KMS-11 (cell line): ENCODE measurements at regions not wholly inside any gene's neighbourhood (a gene's known extent, or its start where the extent isn't known, plus 50 kb on each side); places are given as distances from the start of the nearest gene placed in this dataset.

Experiments used
- H2AFZ ChIP-seq: fragments of 200-600 bp; sonication (generic); 2 replicates; pipeline ENCODE4 v1.6.1; 2016; ENCODE audit warnings: antibody characterized with exemption, mixed run types, low read depth
- H3K27ac ChIP-seq: fragments of 200-600 bp; sonication (generic); 2 replicates; pipeline ENCODE4 v1.6.1; 2016; ENCODE audit warnings: mild to moderate bottlenecking, mixed run types
- H3K27me3 ChIP-seq: fragments of 200-600 bp; sonication (generic); 2 replicates; pipeline ENCODE4 v1.6.1; 2017; ENCODE audit warnings: mild to moderate bottlenecking, low read depth, mixed run types, moderate library complexity; ENCODE audit not compliant: insufficient read depth
- H3K36me3 ChIP-seq: fragments of 200-600 bp; sonication (generic); 2 replicates; pipeline ENCODE4 v1.6.1; 2017; ENCODE audit warnings: mild to moderate bottlenecking, mixed run types; ENCODE audit not compliant: insufficient read depth
- H3K4me1 ChIP-seq: fragments of 200-600 bp; sonication (generic); 2 replicates; pipeline ENCODE4 v1.6.1; 2016; ENCODE audit warnings: mild to moderate bottlenecking, low read depth, mixed run types; ENCODE audit not compliant: poor library complexity, severe bottlenecking
- H3K4me2 ChIP-seq: fragments of 200-600 bp; sonication (generic); 2 replicates; pipeline ENCODE4 v1.7.0; 2016; ENCODE audit warnings: mild to moderate bottlenecking, mixed run types
- H3K4me3 ChIP-seq: fragments of 200-600 bp; sonication (generic); IDR thresholded peaks from 2 replicates; pipeline ENCODE4 v1.6.1; 2017; ENCODE audit warnings: low read depth, low read length, mixed read lengths; ENCODE audit not compliant: insufficient read depth
- H3K79me2 ChIP-seq: fragments of 200-600 bp; sonication (generic); 2 replicates; pipeline ENCODE4 v1.6.1; 2016; ENCODE audit warnings: low read depth, mixed run types; ENCODE audit not compliant: insufficient read depth
- H3K9ac ChIP-seq: fragments of 200-600 bp; sonication (generic); 2 replicates; pipeline ENCODE4 v1.6.1; 2016; ENCODE audit warnings: mild to moderate bottlenecking, mixed run types
- H4K20me1 ChIP-seq: fragments of 200-600 bp; sonication (generic); 2 replicates; pipeline ENCODE4 v1.6.1; 2016; ENCODE audit warnings: mild to moderate bottlenecking, mixed run types; ENCODE audit not compliant: insufficient read depth
- TF ChIP-seq, protein P1 (sequence below): fragments of 200-600 bp; sonication (generic); conservative IDR thresholded peaks from 2 replicates; pipeline ENCODE4 v1.6.1; 2017; ENCODE audit warnings: low read depth, mild to moderate bottlenecking, antibody characterized with exemption, low read length, moderate library complexity, mixed read lengths

DNA sequence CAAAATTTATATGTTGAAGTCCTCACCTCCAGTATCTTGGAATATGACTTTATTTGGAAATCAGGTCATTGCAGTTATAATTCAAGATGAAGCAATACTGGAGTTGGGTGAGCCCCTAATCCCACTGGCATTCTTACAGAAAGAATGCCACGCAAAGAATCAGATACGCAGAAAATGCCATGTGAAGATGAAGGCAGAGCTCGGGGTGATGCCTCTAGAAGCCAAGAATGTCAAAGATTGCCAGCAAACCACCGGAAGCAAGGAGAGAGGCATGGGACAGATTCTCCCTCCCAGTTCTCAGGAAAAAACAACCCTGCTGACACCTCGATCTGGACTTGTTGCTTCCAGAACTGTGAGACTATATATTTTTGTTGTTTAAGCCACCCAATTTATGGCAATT lies 273.4 kb upstream of the CITED2 start:
- Histone ChIP-seq H3K4me3 (no peak overlapping the region), H3K9ac (no peak overlapping the region), H3K27ac (no peak overlapping the region), H3K79me2 (no peaks in the 10 kb centered on the region), H3K27me3 (no peaks in the 10 kb centered on the region), H2AFZ (no peak overlapping the region), H3K36me3 (no peaks in the 10 kb centered on the region), H3K4me1 (no peaks in the 10 kb centered on the region), H4K20me1 (no peaks in the 10 kb centered on the region), H3K4me2 (no peak overlapping the region)
- TF ChIP-seq, protein P1, sequence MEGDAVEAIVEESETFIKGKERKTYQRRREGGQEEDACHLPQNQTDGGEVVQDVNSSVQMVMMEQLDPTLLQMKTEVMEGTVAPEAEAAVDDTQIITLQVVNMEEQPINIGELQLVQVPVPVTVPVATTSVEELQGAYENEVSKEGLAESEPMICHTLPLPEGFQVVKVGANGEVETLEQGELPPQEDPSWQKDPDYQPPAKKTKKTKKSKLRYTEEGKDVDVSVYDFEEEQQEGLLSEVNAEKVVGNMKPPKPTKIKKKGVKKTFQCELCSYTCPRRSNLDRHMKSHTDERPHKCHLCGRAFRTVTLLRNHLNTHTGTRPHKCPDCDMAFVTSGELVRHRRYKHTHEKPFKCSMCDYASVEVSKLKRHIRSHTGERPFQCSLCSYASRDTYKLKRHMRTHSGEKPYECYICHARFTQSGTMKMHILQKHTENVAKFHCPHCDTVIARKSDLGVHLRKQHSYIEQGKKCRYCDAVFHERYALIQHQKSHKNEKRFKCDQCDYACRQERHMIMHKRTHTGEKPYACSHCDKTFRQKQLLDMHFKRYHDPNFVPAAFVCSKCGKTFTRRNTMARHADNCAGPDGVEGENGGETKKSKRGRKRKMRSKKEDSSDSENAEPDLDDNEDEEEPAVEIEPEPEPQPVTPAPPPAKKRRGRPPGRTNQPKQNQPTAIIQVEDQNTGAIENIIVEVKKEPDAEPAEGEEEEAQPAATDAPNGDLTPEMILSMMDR = no peak

DNA sequence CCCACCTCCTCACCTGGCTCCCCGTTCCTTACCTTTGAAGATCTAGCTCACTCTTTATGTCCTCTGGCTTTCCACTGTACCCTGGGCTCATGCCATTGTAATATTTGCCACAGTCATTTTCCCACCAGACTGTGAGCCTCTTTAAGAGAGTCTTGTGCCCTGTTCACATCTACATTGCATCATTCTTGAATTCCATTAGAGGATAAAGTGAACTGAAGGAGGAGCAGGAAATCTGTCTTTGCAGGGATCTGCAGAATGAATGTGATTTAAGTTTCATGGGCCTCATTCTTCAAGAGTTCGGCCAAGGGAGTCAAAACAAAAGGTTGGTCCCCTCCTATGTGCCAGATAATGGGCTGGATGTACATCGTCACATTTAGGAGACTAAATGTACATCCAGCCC lies 272.6 kb upstream of the CITED2 start:
- Histone ChIP-seq H3K9ac (no peak overlapping the region), H3K27me3 (no peaks in the 10 kb centered on the region), H4K20me1 (no peaks in the 10 kb centered on the region), H3K36me3 (no peaks in the 10 kb centered on the region), H3K4me1 (no peaks in the 10 kb centered on the region), H3K4me3 (no peak overlapping the region), H3K27ac (no peak overlapping the region), H3K4me2 (no peak overlapping the region), H3K79me2 (no peaks in the 10 kb centered on the region), H2AFZ (no peak overlapping the region)
- TF ChIP-seq, protein P1 = no peak

DNA sequence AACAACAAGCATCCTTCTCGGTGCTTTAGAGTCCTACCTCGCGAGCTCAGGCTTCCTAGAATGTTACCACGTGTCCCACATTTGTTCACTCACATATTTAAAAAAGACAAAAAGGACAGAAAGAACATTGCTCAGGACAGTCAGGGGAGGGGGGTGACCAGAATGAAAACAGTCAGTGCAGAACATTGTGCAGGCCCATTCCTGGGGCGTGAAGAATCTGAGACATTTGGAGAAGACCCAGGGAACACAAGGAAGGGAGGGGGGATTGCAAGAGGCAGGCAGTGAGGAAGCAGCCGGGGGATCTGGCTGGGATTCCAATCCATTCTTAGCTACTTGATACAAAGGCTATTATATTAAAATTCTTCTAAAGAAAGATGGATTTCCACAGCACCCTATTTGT lies 270.4 kb upstream of the CITED2 start:
- H2AFZ ChIP-seq = no peak overlapping the region

DNA sequence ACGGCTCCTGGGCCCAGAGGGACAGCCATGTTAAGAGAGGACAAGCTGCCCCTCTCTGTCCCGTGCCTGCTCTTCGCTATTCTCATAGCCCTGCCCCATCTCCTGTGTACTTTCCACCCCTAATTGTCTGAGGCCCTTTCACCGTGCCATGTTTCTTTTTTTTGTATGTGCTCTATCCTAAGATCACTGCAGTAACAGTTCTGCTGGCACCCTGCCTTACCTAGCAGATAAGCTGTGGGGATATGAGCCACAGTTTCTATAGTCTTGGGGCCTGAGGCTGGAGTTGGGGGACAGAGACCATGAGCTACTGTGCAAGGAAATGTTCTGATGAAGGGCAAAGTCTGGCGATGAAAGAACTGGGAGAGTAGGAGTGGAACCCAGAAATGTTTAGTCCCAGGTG lies 269.5 kb upstream of the CITED2 start:
- Histone ChIP-seq H2AFZ (no peak overlapping the region), H3K9ac (no peak overlapping the region), H3K27ac (no peak overlapping the region), H3K4me1 (no peaks in the 10 kb centered on the region), H3K27me3 (no peaks in the 10 kb centered on the region), H3K36me3 (no peaks in the 10 kb centered on the region), H3K4me3 (no peak overlapping the region), H3K79me2 (no peaks in the 10 kb centered on the region), H3K4me2 (no peak overlapping the region), H4K20me1 (no peaks in the 10 kb centered on the region)
- TF ChIP-seq, protein P1 = no peak

More for the DNA sequence above, 270.4 kb upstream of the CITED2 start:
- no peak overlapping the region for H3K9ac ChIP-seq
- TF ChIP-seq, protein P1 = no peak
- H3K4me1 ChIP-seq = no peaks in the 10 kb centered on the region
- no peaks in the 10 kb centered on the region for H3K36me3 ChIP-seq
- H3K4me2 ChIP-seq = no peak overlapping the region
- no peak overlapping the region for H3K27ac ChIP-seq
- no peaks in the 10 kb centered on the region for H3K27me3 ChIP-seq
- no peak overlapping the region for H3K4me3 ChIP-seq
- H4K20me1 ChIP-seq = no peaks in the 10 kb centered on the region
- no peaks in the 10 kb centered on the region for H3K79me2 ChIP-seq
